Body of pancreas (tissue), 4 donors: ENCODE measurements at regions not wholly inside any gene's neighbourhood (a gene's known extent, or its start where the extent isn't known, plus 50 kb on each side); places are given as distances from the start of the nearest gene placed in this dataset.

Experiments used
- ATAC-seq: fragments of 150-250 bp; one replicate; pipeline ENCODE4 v1.9.1; 2016
- DNase-seq, 4 donors: peaks; one replicate each; pipeline ENCODE4 v3.0.0-alpha.2; 2019
- H3K27ac ChIP-seq, 4 donors: fragments of 200-600 bp; sonication (generic); 1 replicate in 3 of 4; 2 replicates in 1 of 4; pipeline versions ENCODE4 v1.5.1 to v1.6.1; 2016 to 2019; ENCODE audit warnings: mild to moderate bottlenecking in 1 of 4, mixed read lengths in 1 of 4, moderate library complexity in 1 of 4
- H3K27me3 ChIP-seq, 2 donors: fragments of 200-600 bp; sonication (generic); one replicate each; pipeline ENCODE4 v1.6.0; 2016; ENCODE audit warnings: mild to moderate bottlenecking in 1 of 2
- H3K36me3 ChIP-seq, 2 donors: fragments of 200-600 bp; sonication (generic); replicated peaks in 1 of 2; 2 replicates each; pipeline ENCODE4 v1.5.1; 2016; ENCODE audit warnings: low read depth in 2 of 2; ENCODE audit not compliant: insufficient read depth in 1 of 2
- H3K4me1 ChIP-seq: fragments of 200-600 bp; sonication (generic); one replicate; pipeline ENCODE4 v1.6.0; 2016
- H3K4me3 ChIP-seq, 2 donors: fragments of 200-600 bp; sonication (generic); 1 replicate in 1 of 2; 2 replicates in 1 of 2; pipeline ENCODE4 v1.5.1; 2016 to 2019
- H3K9me3 ChIP-seq, 3 donors: fragments of 200-600 bp; sonication (generic); 1 replicate in 2 of 3; 2 replicates in 1 of 3; pipeline ENCODE4 v1.5.1; 2016
- POLR2A ChIP-seq, 3 donors: fragments of 450-650 bp; IDR thresholded peaks; one replicate each; pipeline ENCODE4 v1.6.1; 2016; ENCODE audit warnings: antibody characterized with exemption in 3 of 3, mild to moderate bottlenecking in 2 of 3
- WGBS, 2 donors: methylation state at CpG; one replicate each; pipeline ENCODE4 v1.1.5; 2017; 5-methylcytosine and 5-hydroxymethylcytosine counted together
- intact Hi-C: fragments of 100-400 bp; cut with DNase I; formaldehyde crosslinking; loops from one replicate; pipeline ENCODE4 v1.15.1; 2023
- TF ChIP-seq, protein P1 (sequence below), 7 experiments: fragments of 450-650 bp in 4 of 7; fragments of 200-600 bp in 3 of 7; sonication (generic) in 3 of 7; IDR thresholded peaks; one replicate each; pipeline ENCODE4 v1.5.1; 2016 to 2019; ENCODE audit warnings: antibody characterized with exemption in 7 of 7

DNA sequence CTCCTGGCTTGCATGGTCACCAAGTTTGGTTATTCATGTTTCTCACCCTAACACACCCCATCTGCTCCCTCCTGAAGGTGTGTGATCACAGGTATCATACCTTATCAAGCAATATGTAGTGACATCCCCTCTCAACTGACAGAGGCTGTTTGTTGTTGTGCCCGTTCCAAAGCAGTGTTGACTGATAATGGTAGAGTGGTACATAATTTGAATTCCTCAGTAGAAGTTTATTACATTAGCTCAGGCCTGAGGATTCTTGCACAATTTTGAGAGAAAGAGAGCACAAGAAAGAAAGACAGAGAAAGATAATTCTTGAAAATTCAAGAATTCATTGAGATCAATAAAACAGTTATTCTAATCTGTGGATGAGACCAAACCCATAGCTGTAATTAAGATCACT, 69.1 kb upstream of the SATB1 start:
- no peak for ATAC-seq

DNA sequence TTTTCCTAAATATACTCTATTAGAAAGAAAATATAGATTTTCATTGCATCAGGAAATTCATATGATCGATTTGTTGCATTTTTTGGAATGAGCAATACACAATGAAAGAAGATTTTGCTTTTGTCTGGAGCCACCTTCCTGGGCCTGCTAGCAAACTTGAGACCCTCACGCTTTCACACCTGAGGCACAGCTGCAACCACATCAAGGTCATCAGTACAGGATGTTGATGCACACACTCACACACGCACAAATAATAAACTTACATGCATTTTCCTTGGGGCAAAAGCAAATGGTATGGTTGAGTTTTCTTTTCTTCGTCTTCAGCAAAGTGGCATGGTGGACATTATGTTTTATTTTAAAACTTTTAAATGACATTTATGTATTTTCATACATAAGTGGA, 64.8 kb upstream of the SATB1 start:
- Histone ChIP-seq H3K4me3 (no peak overlapping the region), H3K27ac (no peak overlapping the region), H3K9me3 (no peaks in the 10 kb centered on the region), H3K36me3 (no peaks in the 10 kb centered on the region), H3K4me1 (no peaks in the 10 kb centered on the region), H3K27me3 (no peaks in the 10 kb centered on the region)
- 87 to 90% methylated on average over 4 of the region's 4 CpGs for WGBS, 2 donors
- TF ChIP-seq, protein P1, sequence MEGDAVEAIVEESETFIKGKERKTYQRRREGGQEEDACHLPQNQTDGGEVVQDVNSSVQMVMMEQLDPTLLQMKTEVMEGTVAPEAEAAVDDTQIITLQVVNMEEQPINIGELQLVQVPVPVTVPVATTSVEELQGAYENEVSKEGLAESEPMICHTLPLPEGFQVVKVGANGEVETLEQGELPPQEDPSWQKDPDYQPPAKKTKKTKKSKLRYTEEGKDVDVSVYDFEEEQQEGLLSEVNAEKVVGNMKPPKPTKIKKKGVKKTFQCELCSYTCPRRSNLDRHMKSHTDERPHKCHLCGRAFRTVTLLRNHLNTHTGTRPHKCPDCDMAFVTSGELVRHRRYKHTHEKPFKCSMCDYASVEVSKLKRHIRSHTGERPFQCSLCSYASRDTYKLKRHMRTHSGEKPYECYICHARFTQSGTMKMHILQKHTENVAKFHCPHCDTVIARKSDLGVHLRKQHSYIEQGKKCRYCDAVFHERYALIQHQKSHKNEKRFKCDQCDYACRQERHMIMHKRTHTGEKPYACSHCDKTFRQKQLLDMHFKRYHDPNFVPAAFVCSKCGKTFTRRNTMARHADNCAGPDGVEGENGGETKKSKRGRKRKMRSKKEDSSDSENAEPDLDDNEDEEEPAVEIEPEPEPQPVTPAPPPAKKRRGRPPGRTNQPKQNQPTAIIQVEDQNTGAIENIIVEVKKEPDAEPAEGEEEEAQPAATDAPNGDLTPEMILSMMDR (IDR thresholded peaks at IDR 0.05), result no peak
- no peak for TF ChIP-seq POLR2A (IDR thresholded peaks at IDR 0.05)
- DNase-seq, result no peak
- ATAC-seq, result no peak
- intact Hi-C loops, result no loop called here

More for the DNA sequence above, 69.1 kb upstream of the SATB1 start:
- H3K9me3 ChIP-seq, result no peaks in the 10 kb centered on the region
- WGBS, 2 donors, result 73 to 95% methylated on average over 1 of the region's 1 CpG
- TF ChIP-seq, protein P1 (IDR thresholded peaks at IDR 0.05), result no peak
- no peak for TF ChIP-seq POLR2A (IDR thresholded peaks at IDR 0.05)
- intact Hi-C loops, result no loop called here
- no peaks in the 10 kb centered on the region for H3K27me3 ChIP-seq
- no peaks in the 10 kb centered on the region for H3K4me1 ChIP-seq
- no peaks in the 10 kb centered on the region for H3K36me3 ChIP-seq
- no peak overlapping the region for H3K4me3 ChIP-seq
- no peak for DNase-seq
- no peak overlapping the region for H3K27ac ChIP-seq

DNA sequence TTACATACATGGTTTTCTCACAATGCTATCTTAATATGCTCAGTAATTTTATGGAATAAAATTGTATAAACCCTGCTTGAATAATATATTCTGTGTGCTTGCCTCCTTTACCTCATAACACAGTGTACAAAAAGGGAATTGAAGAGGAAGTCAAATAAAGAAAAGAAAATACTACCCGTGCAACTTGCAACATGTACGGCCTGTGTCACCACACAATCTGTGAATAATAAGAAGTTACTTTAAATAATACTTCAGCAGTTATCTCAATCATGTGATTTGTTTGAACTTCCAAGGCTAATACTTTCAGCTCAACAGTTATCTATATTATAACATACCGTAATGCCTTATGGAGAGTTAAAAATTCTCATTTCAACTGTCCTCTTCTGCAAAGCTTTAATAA, 58.1 kb upstream of the SATB1 start:
- no peak for ATAC-seq
- no peak overlapping the region for H3K27ac ChIP-seq
- intact Hi-C loops, result no loop called here
- no peak for DNase-seq
- H3K4me1 ChIP-seq, result peaks cover 5% of the 10 kb centered on the region
- 41 to 45% methylated on average over 3 of the region's 3 CpGs for WGBS, 2 donors
- no peaks in the 10 kb centered on the region for H3K27me3 ChIP-seq
- TF ChIP-seq POLR2A (IDR thresholded peaks at IDR 0.05), result no peak
- TF ChIP-seq, protein P1 (IDR thresholded peaks at IDR 0.05), result no peak
- no peaks in the 10 kb centered on the region for H3K36me3 ChIP-seq
- H3K9me3 ChIP-seq, result no peaks in the 10 kb centered on the region
- no peak overlapping the region for H3K4me3 ChIP-seq

DNA sequence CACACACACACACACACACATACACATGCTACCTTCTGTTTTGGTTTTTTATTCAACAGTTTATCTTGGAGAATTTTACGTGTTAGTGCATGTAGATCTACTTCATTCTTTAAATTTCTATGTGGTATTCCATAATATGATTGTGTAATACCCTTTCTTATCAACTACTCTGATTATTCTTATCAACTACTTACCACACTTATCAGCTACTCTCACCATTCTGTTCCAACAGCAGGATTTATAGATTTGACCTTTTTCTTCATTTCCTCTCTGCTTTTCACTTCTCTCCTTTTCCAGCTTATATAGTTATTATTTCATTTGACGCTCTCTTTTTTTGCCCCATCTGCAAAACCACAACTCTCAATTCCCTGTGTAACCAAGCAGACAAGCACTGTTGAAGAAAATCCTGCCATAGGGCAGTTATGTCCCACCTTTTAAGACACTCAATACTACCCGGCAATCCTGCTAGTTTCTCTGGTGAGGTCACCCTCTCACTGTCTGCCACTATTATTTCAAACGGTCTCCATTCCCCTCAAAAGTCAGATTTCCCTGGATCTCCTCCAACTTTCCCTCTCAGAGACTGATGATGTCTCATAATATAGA, 56.9 kb upstream of the SATB1 start:
- Histone ChIP-seq H3K27me3 (no peaks in the 10 kb centered on the region), H3K4me1 (peaks cover 5% of the 10 kb centered on the region), H3K27ac (no peak overlapping the region), H3K4me3 (no peak overlapping the region), H3K9me3 (no peaks in the 10 kb centered on the region), H3K36me3 (no peaks in the 10 kb centered on the region)
- WGBS, 2 donors, result 26 to 30% methylated on average over 4 of the region's 4 CpGs
- no peak for TF ChIP-seq POLR2A (IDR thresholded peaks at IDR 0.05)
- TF ChIP-seq, protein P1 (IDR thresholded peaks at IDR 0.05), result no peak
- DNase-seq, result no peak
- intact Hi-C loops, result no loop called here
- no peak for ATAC-seq

DNA sequence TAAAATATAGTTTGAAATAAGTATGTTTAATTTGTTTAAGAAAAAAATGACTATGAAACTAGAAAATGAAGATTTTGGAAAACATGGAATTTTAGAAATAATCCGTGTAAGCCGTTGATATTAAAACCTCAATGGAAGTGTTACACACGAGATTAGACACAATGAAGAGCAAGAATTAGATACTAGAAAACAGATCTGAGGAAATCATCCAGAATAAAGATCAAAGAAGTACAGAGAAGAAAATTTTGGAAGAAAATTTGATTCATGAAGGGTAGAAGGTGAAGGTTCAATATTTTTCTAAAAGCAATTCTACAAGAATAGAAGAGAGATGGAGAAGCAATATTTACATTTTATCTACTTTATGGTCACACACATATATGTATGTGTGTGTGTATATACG, 52.5 kb upstream of the SATB1 start:
- no peak for ATAC-seq
- WGBS, 2 donors, result 45 to 63% methylated on average over 4 of the region's 4 CpGs
- intact Hi-C loops, result no loop called here

More for the DNA sequence above, 52.5 kb upstream of the SATB1 start:
- H3K4me1 ChIP-seq, result peaks cover 5% of the 10 kb centered on the region
- TF ChIP-seq, protein P1 (IDR thresholded peaks at IDR 0.05), result no peak
- no peak for TF ChIP-seq POLR2A (IDR thresholded peaks at IDR 0.05)
- no peaks in the 10 kb centered on the region for H3K9me3 ChIP-seq
- H3K27me3 ChIP-seq, result no peaks in the 10 kb centered on the region
- no peak for DNase-seq
- H3K36me3 ChIP-seq, result no peaks in the 10 kb centered on the region
- no peak overlapping the region for H3K27ac ChIP-seq
- no peak overlapping the region for H3K4me3 ChIP-seq
